GM19043 (cell line): ENCODE measurements at regions not wholly inside any gene's neighbourhood (a gene's known extent, or its start where the extent isn't known, plus 50 kb on each side); places are given as distances from the start of the nearest gene placed in this dataset.
"Not testable (repeated sequence)": the region's sequence is repeated elsewhere in the genome, so short reads cannot be mapped to it uniquely, and the experiment has no call there.

ENCODE experiments used
- ATAC-seq: cut with Tn5 transposase; IDR thresholded peaks from one replicate; pipeline ENCODE4 v1.9.1; 2021; ENCODE audit warnings: low read depth; ENCODE audit not compliant: unreplicated experiment

DNA sequence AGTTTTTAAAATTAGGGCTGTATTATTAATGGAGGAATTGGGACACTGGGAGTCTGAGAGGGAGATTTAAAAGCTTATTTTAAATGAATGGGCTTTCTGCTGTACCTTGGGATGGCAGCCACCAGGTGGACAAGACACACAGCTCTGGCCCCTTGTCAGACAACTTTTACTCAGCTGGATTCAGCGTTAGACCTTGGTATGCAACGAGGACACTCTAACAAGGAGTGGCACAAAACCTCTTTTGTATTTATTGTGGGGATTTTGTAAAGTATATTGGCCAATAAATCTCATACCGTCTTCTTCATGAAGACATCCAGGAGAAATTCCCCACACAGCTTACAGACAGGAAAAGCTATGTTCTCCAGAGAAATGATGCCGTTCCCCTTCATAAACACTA, 105.7 kb downstream of the LCA5 start:
- ATAC-seq: no peak

DNA sequence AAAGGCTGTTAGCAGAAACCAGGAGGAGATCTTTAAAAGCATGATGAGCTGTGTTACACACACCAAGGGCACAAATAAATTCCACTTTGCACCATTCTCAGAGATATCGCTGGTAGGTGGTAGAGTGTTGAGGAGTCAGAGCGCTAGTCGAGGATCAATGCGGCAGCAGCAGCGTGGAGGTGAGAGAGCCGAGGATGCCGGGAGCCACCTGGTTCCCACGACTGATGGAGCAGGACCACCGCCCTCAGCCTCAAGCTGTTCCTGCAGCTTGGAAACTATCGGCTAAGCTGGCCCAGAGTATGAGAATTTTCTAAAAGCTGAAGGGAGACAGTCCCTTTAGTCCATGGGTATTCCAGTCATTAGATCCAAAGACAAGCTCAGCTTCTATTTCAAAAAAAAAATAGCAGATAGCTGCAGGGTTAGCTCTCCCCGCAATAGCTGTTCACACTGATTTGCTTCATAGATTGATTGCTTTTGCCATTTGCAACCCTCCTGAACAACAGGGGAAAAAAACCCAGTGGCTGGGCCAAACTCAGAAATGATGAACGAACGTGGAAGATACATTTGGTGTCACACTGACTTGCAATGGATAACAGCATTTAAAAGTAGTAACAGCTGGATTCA, 106.2 kb downstream of the LCA5 start:
- ATAC-seq: no peak

DNA sequence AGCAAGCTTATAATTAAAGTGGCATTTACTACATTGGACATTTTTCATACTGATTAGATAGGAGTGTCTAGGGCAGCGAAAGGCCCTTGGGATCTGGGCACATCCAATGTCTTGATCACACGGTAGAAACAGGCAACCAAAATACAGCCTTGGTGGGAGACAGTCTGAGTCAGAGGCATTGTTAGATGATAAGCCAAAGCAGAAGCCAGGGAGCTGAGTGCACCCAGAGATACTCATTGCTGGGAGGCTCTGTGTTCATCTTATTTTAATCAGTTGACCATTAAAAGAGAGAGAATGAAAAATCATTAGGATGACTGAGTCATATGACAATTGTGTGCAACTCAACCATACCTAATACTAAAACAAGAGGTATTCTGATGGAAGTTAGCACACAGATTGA, 109.5 kb downstream of the LCA5 start:
- ATAC-seq: no peak

DNA sequence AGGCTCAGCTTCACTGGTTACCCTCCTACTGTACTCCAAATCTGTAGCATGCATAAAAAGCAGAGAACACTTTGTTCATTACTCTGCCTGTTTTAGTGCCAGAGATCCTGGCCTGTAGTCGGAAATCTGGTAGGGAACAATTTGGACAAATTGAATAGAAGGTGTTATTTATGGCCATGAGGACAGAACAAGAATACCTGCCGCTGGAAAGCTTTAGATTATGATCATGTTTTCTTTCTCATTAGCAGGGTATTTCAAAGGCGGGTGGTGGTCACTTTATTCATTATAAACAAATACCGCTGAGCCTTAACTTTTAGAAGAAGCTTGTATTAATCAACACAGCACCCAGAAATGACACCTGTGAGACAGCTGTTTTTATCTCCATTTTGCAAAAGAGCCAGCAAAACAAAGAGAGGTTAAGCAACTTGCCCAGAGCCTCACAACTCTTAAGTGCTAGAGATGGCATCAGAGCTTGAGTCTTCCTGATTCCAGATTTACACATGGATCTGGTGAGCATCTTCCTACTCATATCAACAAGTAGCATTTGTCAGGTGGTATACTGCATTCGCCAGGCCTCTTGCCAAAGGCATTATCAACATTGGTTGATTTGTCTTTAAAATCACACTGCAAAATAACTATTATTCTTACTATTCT, 110.5 kb downstream of the LCA5 start:
- ATAC-seq: no peak

DNA sequence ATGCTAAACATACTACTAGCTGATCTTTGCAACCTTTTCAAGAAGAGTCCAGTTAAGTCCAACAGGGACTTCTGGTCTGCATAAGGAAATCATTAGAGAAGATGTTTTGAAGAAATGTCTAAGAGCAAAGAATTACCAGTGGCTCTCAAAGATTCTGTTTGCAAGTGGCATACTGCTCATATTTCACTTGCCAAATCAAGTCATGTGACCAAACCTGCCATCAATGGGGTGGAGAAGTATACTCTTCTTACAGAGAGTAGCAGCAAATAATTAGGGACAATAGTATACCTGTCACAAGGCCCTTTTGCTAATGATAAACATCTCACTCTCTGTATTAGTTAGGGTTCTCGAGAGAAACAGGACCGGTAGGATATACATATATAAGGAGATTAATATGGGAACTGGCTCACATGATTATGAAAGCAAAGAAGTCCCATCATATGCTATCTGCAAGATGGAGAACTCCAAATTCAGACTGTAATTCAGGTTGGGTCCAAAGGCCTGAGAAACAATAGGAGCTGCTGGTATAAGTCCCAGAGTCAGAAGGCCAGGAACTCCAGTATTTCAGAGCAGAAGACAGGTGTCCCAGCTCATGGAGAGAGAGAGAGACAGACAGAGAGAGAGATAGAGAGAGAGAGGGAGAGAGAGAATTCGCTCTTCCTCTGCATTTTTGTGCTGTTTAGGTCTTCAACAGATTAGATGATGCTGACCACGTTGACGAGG, 111.5 kb downstream of the LCA5 start:
- ATAC-seq: no peak

DNA sequence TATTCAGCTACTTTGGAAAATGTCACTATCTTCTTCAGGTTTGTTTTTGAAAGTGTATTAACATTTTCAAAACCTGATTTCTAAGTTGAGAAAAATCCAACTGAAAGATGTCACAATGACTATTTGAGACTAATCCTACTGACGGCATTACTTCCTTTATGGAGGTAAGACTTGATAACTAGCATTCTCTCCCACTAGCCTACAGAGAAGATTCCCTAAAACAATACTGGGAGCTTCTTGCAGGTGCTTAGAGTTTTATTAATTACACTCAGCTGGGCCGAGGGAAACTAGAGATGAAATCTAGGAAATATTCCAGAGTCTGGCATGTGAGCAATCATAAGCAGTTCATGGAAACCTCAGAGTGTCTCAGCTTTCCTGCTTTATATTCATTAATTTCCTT, 114.0 kb downstream of the LCA5 start:
- no peak for ATAC-seq

DNA sequence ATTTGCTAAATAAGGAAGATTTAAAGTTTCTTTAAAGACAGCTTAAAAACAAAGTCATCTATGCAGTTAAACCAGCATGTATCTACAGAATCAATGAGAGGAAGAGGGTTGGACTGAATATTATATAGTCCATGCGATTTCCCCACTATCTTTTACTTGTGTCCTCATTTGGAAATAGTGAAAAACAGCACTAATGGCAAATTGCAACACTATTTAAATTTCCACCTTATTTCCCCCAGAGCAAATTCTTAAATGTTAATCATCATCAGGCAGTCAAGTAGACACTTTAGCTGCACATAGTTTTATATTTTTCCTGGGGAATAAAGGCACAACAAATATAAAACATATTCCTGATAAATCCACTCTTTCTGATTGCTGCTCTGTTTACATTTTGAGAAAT, 114.6 kb downstream of the LCA5 start:
- no peak for ATAC-seq

DNA sequence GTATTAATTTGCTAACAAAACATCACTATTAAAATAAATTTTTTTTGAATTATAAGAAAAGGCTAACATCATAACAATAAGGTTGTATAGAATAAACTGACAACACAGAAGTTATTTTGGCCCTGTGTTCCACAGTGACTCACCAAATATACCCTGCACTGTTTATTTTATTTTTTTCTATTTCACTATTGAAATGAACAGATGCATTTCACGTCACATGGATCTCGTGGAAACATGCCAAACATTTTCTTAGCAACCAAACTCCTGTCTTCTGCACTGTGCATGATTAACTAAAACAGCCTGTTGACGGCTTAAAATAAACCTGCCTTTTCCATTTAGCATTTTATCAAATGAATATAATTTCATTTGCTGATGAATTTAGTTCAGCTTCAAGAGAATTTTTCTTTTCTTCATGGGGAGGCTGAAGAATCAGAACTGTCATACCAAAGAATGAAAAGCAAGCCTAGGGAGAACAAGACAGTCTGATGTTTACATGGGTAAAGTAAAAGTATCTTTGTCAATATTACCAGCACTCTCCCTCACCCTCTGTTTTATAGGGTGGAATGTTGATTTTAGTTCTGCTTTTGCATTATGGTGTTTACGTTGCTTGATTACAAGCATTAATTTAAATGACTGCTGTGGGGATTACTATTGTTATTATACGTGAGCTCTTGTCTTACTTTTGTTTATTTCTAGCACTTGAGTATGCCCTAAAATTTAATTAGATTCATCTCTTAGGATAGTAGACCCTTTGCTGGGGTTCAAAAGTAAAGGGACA, 115.3 kb downstream of the LCA5 start:
- peak; percentile 80 for ATAC-seq

DNA sequence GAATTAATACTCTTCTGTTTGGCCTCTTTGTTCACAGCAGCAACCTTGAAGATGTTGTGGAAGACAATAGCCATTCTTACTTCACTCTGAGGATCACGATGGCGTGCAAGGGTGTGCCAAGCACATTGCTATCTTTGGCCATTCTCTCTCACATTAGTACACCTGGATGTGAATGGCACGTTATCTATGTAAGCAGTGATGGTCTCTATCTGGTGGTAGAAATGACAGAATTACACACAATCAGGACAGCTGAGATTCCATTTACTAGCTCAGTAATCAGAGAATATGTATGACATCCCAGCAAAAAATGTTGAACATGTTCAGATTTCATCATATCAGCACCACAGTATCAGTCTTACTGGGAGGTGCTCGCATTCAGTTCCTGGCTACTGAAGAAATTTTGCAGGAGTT, 116.2 kb downstream of the LCA5 start:
- no peak for ATAC-seq

DNA sequence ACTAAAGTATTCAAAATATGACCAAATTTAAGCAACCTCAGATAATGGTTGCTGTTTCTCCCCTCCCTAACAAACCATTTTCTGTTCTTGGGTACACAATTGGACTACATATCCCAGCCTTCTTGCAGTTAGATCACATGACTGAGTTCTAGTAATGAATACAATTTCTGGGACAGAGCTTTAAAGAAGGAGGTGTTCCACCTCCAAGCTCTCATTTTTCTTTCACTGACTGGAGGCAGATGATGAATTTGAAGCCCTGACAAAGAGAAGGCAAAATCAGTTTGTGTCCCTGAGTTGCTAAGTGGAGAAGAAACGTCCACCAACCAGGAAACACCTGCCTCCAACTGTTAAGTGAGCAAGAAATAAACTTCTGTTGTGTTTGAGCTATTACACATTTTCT, 117.2 kb downstream of the LCA5 start:
- peak; percentile 38 for ATAC-seq

DNA sequence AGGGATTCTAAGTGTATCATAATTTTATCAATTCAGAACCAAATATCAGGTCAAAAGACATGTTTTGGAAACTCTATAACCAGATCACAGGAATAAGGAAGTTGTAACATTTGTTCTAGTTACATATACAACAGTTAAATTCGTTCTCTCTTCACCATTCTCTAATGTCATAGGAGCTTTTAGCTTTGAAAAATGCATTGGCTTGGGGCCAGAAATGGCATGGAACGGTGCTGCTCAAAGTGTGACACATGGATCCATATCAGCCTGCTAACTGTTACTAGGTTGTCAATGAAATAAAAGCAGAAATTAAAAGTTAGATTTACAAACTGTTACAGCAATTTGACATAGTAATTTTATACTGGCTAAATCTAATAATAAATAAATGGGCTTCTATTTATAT, 120.3 kb downstream of the LCA5 start:
- ATAC-seq: no peak

DNA sequence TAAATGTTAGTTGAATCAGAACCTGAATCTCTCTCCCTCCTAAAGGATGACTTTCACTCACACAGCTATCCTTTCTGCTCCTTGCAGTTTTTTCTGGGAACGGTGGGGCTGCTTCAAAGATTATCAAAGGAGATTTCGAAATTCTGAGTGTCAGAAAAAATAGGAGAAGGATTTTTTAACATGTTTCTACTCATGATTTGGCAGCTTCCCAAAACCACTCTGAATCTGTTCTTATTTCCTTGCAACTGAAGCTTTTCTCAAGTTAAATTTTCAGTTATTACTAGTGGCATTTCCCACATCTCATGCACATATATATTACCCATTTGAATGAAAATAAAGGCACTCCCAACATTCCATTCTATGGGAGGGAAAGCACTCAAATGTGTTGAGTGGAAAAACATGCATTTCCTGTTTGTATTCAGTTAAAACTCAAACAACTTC, 123.6 kb downstream of the LCA5 start:
- ATAC-seq: no peak

DNA sequence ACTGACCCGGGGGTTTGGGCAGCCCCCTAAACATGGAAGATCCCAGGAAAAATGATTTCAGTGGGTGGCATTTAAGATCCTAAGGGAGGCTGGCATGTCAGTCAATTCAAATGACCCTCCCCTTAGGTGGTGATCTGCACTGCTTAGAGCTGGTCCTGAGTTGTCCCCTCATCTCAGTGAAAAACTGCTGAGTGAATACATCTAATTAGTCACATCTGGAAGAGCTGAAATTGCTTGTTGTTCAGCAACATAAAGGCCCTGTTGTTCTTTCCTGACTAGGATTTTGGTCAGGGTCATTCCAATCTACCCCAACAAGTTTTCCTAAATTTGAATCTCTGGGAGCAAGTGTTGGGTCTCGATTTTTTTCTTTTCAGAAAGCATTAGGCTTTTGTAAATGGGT, 126.4 kb downstream of the LCA5 start:
- no peak for ATAC-seq

DNA sequence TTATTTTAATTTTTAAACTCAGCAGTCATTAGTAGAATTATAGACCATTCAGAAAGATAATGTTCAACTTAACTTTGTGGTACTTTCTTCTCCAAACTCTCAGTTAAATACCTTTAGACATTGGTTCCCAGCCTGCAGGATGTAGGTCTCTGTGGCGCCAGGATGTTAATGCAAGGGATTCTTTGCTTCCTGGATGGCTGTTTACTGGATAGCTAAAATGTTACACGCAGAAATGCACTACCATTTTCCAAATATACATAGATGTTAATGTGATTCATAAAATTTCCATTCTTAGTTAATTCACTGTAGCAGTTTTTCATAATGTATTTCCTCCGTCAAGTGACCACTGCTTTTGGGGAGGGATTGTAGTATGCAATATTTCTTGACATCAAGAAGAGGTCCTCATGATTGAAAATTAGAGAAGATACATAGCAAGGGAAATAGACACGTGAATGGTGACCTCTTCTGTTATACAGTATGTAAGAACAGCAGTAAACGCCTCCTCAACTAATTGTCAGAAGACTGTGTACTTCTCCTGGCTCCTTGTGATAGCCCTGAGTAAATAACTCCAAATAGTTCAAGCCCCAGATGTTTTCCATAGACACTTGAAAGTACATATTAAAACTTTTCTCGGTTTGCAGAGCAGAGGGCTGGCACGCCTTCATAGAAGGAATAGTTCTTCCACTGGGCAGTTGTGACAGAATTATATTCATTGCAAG, 128.8 kb downstream of the LCA5 start:
- no peak for ATAC-seq

DNA sequence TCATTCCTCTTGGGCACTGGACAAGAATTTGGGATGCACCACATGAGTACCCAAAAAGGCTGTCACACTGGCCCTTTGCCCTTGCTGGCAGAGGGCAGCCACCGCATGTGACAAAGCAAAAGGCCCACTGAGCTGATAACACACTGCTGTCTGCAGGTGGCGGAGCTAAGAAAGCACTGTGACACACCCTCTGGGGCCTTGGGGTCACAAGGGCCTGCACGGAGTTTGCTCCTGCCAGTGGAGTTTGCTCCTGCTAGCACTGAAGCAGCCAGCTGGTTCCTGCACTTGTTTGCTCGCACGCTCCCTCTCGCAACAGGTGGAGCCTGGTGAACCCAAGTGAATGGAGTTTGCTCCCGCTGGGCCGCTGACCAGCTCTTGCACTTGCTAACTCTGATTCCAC, 132.6 kb downstream of the LCA5 start:
- ATAC-seq: no peak

DNA sequence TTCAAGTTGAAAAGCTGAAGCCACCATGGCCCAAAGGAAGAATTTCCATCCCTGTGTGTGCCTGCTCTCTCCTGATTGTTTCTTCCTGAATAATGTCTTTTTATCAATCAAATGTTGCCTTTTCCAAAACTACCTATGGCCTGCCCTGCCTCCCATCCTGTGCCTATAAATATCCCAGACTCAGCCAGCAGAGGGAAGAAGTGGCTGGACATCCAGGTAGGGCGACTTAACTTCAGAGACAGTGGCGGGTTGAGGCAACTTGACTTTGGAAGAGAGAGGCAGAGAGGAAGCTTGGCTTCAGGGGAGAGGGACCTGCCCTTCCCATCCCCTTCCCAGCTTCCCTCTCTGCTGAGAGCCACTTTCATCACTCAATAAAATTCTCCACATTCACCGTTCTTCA, 133.0 kb downstream of the LCA5 start:
- ATAC-seq: no peak

DNA sequence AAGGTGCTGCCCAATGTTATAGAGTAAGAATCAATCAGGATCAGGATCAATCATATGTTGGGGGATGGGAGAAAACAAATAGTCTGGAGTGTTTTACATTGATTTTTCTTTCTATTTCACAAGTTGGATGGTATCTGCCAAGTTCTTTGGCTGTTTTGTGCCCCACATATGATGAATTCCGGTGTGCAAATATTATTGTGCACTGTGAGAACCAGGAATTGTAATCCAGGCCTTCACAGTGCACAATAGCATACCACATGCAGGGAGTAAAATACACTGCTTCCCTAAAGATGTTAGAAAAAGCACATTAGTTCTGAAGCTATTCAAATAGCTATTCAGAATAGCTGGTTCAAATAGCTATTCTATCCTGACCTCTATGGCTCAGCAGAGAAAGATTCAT, 133.7 kb downstream of the LCA5 start:
- no peak for ATAC-seq

DNA sequence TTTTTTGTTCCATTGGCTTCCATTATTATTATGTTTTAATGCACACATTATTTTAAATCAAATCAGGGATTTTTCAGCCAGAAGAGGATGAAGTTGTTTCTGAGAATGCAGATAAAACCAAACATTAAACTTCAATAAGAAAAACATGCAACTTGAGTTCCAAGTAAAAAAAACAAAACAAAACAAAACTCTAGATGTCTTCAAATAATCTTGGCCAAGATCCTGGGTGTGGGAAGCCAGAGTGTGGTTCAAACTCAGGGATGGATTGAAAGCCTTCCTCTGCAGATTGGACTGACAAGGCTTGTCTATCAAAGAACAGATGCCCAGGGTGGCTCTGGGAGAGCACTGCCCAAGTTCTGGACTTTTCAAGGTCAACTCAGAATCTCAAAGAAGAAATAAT, 134.1 kb downstream of the LCA5 start:
- no peak for ATAC-seq

DNA sequence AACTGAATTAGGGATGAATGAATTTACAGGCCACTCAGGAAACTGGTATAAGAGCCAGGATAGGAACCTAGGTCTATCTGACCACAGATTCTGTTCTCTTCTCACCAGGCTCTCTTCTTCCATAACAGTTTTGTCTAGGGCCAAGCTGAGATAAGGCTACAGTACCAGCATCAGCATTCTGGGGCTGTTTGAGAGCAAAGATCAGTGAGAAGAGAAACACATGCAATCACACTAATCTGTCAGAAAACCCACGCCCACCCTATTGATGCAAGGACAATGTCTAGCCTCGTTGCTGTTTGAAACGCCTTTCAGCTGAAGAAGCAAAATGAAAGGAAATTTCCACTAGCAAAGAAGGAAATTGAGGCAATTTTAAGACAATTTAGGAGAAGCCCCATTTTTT, 137.7 kb downstream of the LCA5 start:
- no peak for ATAC-seq

DNA sequence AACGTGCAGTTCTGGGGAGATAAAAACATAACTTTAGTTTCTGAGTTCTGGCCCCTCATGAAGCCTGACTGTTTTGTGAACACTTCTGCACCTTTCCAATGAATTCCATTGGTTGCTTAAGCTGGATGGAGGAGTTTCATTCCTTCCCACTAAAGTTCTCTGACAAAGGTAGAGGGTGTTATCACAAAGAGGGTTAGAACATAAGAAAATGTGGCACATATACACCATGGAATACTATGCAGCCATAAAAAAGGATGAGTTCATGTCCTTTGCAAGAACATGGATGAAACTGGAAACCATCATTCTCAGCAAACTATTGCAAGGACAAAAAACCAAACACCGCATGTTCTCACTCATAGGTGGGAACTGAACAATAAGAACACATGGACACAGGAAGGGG, 138.6 kb downstream of the LCA5 start:
- not testable (repeated sequence) for ATAC-seq

DNA sequence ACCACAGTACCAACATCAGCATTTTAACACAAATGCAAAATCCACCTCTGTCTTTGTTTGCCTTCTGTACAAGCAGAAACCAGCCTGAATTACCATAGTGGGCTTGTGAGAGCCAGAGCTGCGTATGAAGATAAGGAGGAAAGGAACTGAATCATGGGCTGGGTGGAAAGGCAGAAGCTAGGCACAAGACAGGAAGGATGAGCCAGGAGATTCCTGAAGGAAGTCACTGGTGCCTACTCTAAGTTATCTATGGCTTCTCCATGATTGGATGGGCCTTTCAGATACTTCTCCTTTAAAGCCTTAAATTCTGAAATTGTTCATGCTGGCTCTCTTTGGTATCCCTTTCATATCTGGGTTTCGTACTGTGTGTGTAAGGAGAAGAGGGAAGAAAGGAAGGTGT, 140.6 kb downstream of the LCA5 start:
- ATAC-seq: no peak
